ENCODE measurements at regions not wholly inside any gene's neighbourhood (a gene's known extent, or its start where the extent isn't known, plus 50 kb on each side); places are given as distances from the start of the nearest gene placed in this dataset.

- POLR2A ChIA-PET: no interaction called here
- TF ChIP-seq NFATC4 (CRISPR knock-in tag; IDR thresholded peaks at IDR 0.05): no peak
- TF ChIP-seq ZNF263 (CRISPR knock-in tag; IDR thresholded peaks at IDR 0.05; ENCODE audit: low read depth): no peak
- no peak for TF ChIP-seq PRDM15 (CRISPR knock-in tag; IDR thresholded peaks at IDR 0.05)
- TF ChIP-seq ZNF425 (CRISPR knock-in tag; conservative IDR thresholded peaks at IDR 0.05): no peak
- no peak for TF ChIP-seq MXD4 (CRISPR knock-in tag; IDR thresholded peaks at IDR 0.05; ENCODE audit: borderline replicate concordance)
- TF ChIP-seq PREB (CRISPR knock-in tag; IDR thresholded peaks at IDR 0.05; ENCODE audit: borderline replicate concordance): no peak
- no peak for TF ChIP-seq ZNF671 (CRISPR knock-in tag; IDR thresholded peaks at IDR 0.05)
- no peak for TF ChIP-seq ZBTB43 (CRISPR knock-in tag; IDR thresholded peaks at IDR 0.05)
- no peak for TF ChIP-seq NR1H2 (CRISPR knock-in tag; IDR thresholded peaks at IDR 0.05)
- Mint-ChIP-seq H3K36me3 (no peaks in the 10 kb centered on the region), H3K9me3 (no peaks in the 10 kb centered on the region), H3K4me1 (0 out of 2 replicates have a peak, but pooled peaks cover 2% of the 10 kb centered on the region), H3K27me3 (ENCODE audit: low read depth) (no peaks in the 10 kb centered on the region; the same call in 1 of the 2 replicates), H3K4me3 (no peak overlapping the region), H3K27ac (no peak overlapping the region)
- DNase-seq (ENCODE audit: low spot score): no peak
- CTCF ChIA-PET: no interaction called here
- ATAC-seq: no peak
These were observed 116.9 kb downstream of the BDH1 start for GRCh38 chr3:197438906-197439305.

- Mint-ChIP-seq H3K9me3 (peaks cover 3% of the 10 kb centered on the region; the same call in 1 of the 2 replicates), H3K4me3 (no peak overlapping the region), H3K27ac (no peak overlapping the region), H3K36me3 (no peaks in the 10 kb centered on the region), H3K27me3 (ENCODE audit: low read depth) (no peaks in the 10 kb centered on the region), H3K4me1 (0 out of 2 replicates have a peak, but pooled peaks cover 3% of the 10 kb centered on the region)
- POLR2A ChIA-PET: no interaction called here
- no peak for ATAC-seq
- CTCF ChIA-PET: interaction anchor here (1.0 kb wide), 1 partner anchor 23 kb away, joined by 3 read pairs; no protein-coding TSS in a partner anchor
- TF ChIP-seq ZNF263 (CRISPR knock-in tag; IDR thresholded peaks at IDR 0.05; ENCODE audit: low read depth): no peak
- no peak for DNase-seq (ENCODE audit: low spot score)
These were observed 120.3 kb downstream of the BDH1 start for GRCh38 chr3:197435426-197435825.

- H3K27me3 Mint-ChIP-seq (ENCODE audit: low read depth): no peaks in the 10 kb centered on the region
- H3K9me3 Mint-ChIP-seq: peaks cover 3% of the 10 kb centered on the region; the same call in 1 of the 2 replicates
- ChIA-PET CTCF (interaction anchor here (1.0 kb wide), 1 partner anchor 23 kb away, joined by 3 read pairs; no protein-coding TSS in a partner anchor), POLR2A (interaction anchor here (0.5 kb wide), 1 partner anchor 35 kb away, joined by 4 read pairs; no protein-coding TSS in a partner anchor)
- H3K4me1 Mint-ChIP-seq: 0 out of 2 replicates have a peak, but pooled peaks cover 3% of the 10 kb centered on the region
- DNase-seq (ENCODE audit: low spot score): no peak
- no peak for TF ChIP-seq NFYB (CRISPR knock-in tag; conservative IDR thresholded peaks at IDR 0.05; ENCODE audit: low read depth)
- no peak for TF ChIP-seq E2F5 (CRISPR knock-in tag; IDR thresholded peaks at IDR 0.05)
- no peak for TF ChIP-seq FOXJ3 (CRISPR knock-in tag; IDR thresholded peaks at IDR 0.05; ENCODE audit: borderline replicate concordance)
- TF ChIP-seq ZNF396 (CRISPR knock-in tag; IDR thresholded peaks at IDR 0.05; ENCODE audit: borderline replicate concordance): no peak
- TF ChIP-seq CBFB (CRISPR knock-in tag; IDR thresholded peaks at IDR 0.05; ENCODE audit: low read depth): no peak
- TF ChIP-seq JAZF1 (CRISPR knock-in tag; IDR thresholded peaks at IDR 0.05): no peak
- TF ChIP-seq ZNF219 (CRISPR knock-in tag; IDR thresholded peaks at IDR 0.05; ENCODE audit: borderline replicate concordance): no peak
- TF ChIP-seq ZNF423 (CRISPR knock-in tag; IDR thresholded peaks at IDR 0.05): no peak
- no peak overlapping the region for H3K27ac Mint-ChIP-seq
- H3K36me3 Mint-ChIP-seq: no peaks in the 10 kb centered on the region
- H3K4me3 Mint-ChIP-seq: no peak overlapping the region
- no peak for ATAC-seq
These were observed 120.9 kb downstream of the BDH1 start for GRCh38 chr3:197434830-197435229.
